ENCODE measurements at regions not wholly inside any gene's neighbourhood (a gene's known extent, or its start where the extent isn't known, plus 50 kb on each side); places are given as distances from the start of the nearest gene placed in this dataset.

- TF ChIP-seq CTCF (IDR thresholded peaks at IDR 0.05; ENCODE audit: borderline replicate concordance, extremely low read depth, low read length, poor library complexity, severe bottlenecking): no peak
- no peak for TF ChIP-seq EZH2 (IDR thresholded peaks at IDR 0.05; ENCODE audit: borderline replicate concordance, low read depth, low read length, severe bottlenecking)
Observed at GRCh38 chr7:43040461-43040860, 72.0 kb upstream of the HECW1 start.

Data from DND-41 (cell line).